ENCODE measurements at regions not wholly inside any gene's neighbourhood (a gene's known extent, or its start where the extent isn't known, plus 50 kb on each side); places are given as distances from the start of the nearest gene placed in this dataset.

DNA sequence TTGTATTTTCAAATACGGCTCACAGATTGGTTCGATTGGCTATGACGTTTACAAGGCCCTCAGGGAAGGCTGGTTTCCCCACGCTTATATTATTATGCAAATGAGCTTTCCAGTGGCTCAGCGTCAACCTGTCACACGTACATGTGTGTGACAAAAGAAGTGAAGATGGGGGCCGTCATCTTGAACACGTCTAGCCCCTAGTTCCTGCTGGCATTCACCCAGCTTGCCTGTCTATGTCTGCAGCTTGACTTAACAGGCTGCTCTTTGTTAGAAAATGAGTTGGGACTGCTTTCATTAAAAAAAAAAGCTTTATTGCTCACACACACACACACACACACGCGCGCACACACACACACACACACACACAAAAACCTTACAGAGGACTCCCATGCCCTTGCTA is 283.6 kb upstream of the CTSO start:
- Histone ChIP-seq H2AFZ (ENCODE audit: low read depth, low read length) (no peak overlapping the region), H3K79me2 (ENCODE audit: control insufficient read depth, insufficient read depth, low read length) (no peaks in the 10 kb centered on the region), H3K4me3 (replicated peaks in 1 of 3; ENCODE audit: insufficient read depth in 1 of 3, low read depth in 1 of 3, low read length in 3 of 3) (no peak overlapping the region), H3K9ac (replicated peaks; ENCODE audit: extremely low read depth, insufficient read depth, low read length) (no peak overlapping the region), H4K20me1 (replicated peaks; ENCODE audit: control insufficient read depth, extremely low read depth, insufficient read depth, low read length) (no peaks in the 10 kb centered on the region), H3K4me1 (ENCODE audit: control insufficient read depth, extremely low read depth, insufficient read depth, low read length) (no peaks in the 10 kb centered on the region), H3K9me1 (replicated peaks; ENCODE audit: control insufficient read depth, extremely low read depth, insufficient read depth, low read length) (no peaks in the 10 kb centered on the region), H3K9me3 (replicated peaks; ENCODE audit: control insufficient read depth, insufficient read depth, low read length) (no peaks in the 10 kb centered on the region), H3K27ac (ENCODE audit: insufficient read depth, low read depth, low read length) (no peak overlapping the region), H3K27me3 (ENCODE audit: control insufficient read depth in 2 of 2, insufficient read depth in 2 of 2, low read length in 2 of 2) (no peaks in the 10 kb centered on the region), H3K36me3 (ENCODE audit: control insufficient read depth in 2 of 2, extremely low read depth in 1 of 2, insufficient read depth in 2 of 2, low read length in 2 of 2) (no peaks in the 10 kb centered on the region), H3K4me2 (ENCODE audit: insufficient read depth, low read length) (no peak overlapping the region)
- TF ChIP-seq POLR2AphosphoS5 (IDR thresholded peaks at IDR 0.05; ENCODE audit: insufficient read depth, low read depth, low read length) (no peak), JUN (IDR thresholded peaks at IDR 0.05; ENCODE audit: borderline replicate concordance, insufficient read depth, insufficient read length, low read depth) (no peak), MYC (IDR thresholded peaks at IDR 0.05; ENCODE audit: low read depth, low read length) (no peak), FOS (IDR thresholded peaks at IDR 0.05; ENCODE audit: borderline replicate concordance, insufficient read depth, low read length) (no peak), EZH2 (IDR thresholded peaks at IDR 0.05; ENCODE audit: borderline replicate concordance, low read depth, low read length, severe bottlenecking) (no peak), GATA2 (IDR thresholded peaks at IDR 0.05; ENCODE audit: insufficient read depth, insufficient read length, low read depth, low read length) (no peak), POLR2A (IDR thresholded peaks at IDR 0.05; ENCODE audit: low read depth, low read length) (no peak)
- TF ChIP-seq, protein P1, sequence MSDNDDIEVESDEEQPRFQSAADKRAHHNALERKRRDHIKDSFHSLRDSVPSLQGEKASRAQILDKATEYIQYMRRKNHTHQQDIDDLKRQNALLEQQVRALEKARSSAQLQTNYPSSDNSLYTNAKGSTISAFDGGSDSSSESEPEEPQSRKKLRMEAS (IDR thresholded peaks at IDR 0.05; ENCODE audit: insufficient read depth, insufficient read length) = no peak
- TF ChIP-seq, protein P2, sequence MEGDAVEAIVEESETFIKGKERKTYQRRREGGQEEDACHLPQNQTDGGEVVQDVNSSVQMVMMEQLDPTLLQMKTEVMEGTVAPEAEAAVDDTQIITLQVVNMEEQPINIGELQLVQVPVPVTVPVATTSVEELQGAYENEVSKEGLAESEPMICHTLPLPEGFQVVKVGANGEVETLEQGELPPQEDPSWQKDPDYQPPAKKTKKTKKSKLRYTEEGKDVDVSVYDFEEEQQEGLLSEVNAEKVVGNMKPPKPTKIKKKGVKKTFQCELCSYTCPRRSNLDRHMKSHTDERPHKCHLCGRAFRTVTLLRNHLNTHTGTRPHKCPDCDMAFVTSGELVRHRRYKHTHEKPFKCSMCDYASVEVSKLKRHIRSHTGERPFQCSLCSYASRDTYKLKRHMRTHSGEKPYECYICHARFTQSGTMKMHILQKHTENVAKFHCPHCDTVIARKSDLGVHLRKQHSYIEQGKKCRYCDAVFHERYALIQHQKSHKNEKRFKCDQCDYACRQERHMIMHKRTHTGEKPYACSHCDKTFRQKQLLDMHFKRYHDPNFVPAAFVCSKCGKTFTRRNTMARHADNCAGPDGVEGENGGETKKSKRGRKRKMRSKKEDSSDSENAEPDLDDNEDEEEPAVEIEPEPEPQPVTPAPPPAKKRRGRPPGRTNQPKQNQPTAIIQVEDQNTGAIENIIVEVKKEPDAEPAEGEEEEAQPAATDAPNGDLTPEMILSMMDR (IDR thresholded peaks at IDR 0.05; ENCODE audit: extremely low read depth in 1 of 2, insufficient read depth in 1 of 2, low read depth in 1 of 2, low read length in 2 of 2) = no peak
- dilution Hi-C loops (cut with MboI; ENCODE audit: extremely low pct_ligation_motif_present, low sequenced_read_pairs) = no loop called here
- intact Hi-C loops (cut with micrococcal nuclease) = no loop called here
- BruUV-seq (replicated peaks) = no TSS peak
- CTCF ChIA-PET = no interaction called here
- POLR2A ChIA-PET = no interaction called here
- FAIRE-seq = no peak
- no peak for DNase-seq (ENCODE audit: low read depth, low spot score)

All from endothelial cell of umbilical vein (primary cell).